Fibroblast of lung (primary cell): ENCODE measurements at regions not wholly inside any gene's neighbourhood (a gene's known extent, or its start where the extent isn't known, plus 50 kb on each side); places are given as distances from the start of the nearest gene placed in this dataset.

ENCODE experiments used
- DNase-seq, 2 donors: peaks; one replicate each; pipeline versions ENCODE4 v3.0.0 to v3.0.0-alpha.2; 2010; ENCODE audit warnings: low read depth in 2 of 2
- H2AFZ ChIP-seq: 2 replicates; pipeline ENCODE4 v1.5.1; 2012; ENCODE audit warnings: low read length, control low read depth, inconsistent platforms
- H3K27ac ChIP-seq: 2 replicates; pipeline ENCODE4 v1.5.1; 2011; ENCODE audit warnings: low read length, control low read depth; ENCODE audit not compliant: insufficient read depth
- H3K27me3 ChIP-seq: 2 replicates; pipeline ENCODE4 v1.5.1; 2011; ENCODE audit warnings: mild to moderate bottlenecking, low read length; ENCODE audit not compliant: control insufficient read depth, insufficient read depth
- H3K36me3 ChIP-seq: 2 replicates; pipeline ENCODE4 v1.5.1; 2011; ENCODE audit warnings: low read length; ENCODE audit not compliant: control insufficient read depth, insufficient read depth
- H3K4me1 ChIP-seq: 2 replicates; pipeline ENCODE4 v1.5.1; 2011; ENCODE audit warnings: low read length; ENCODE audit not compliant: control insufficient read depth, insufficient read depth; ENCODE audit errors: extremely low read depth
- H3K4me2 ChIP-seq: 2 replicates; pipeline ENCODE4 v1.5.1; 2011; ENCODE audit warnings: low read length, control low read depth; ENCODE audit not compliant: insufficient read depth; ENCODE audit errors: extremely low read depth
- H3K4me3 ChIP-seq, 4 experiments: fragments of 200-600 bp in 1 of 4; sonication (generic) in 1 of 4; replicated peaks in 1 of 4; 2 replicates each; pipeline ENCODE4 v1.5.1; 2011 to 2016; ENCODE audit warnings: low read length in 4 of 4, low read depth in 3 of 4, mild to moderate bottlenecking in 3 of 4, control low read depth in 2 of 4, inconsistent platforms in 1 of 4, mixed read lengths in 1 of 4; ENCODE audit not compliant: insufficient read depth in 1 of 4; ENCODE audit errors: control extremely low read depth in 1 of 4
- H3K79me2 ChIP-seq: 2 replicates; pipeline ENCODE4 v1.5.1; 2012; ENCODE audit warnings: mild to moderate bottlenecking, low read length, inconsistent platforms; ENCODE audit not compliant: control insufficient read depth, insufficient read depth
- H3K9ac ChIP-seq: 2 replicates; pipeline ENCODE4 v1.5.1; 2011; ENCODE audit warnings: mild to moderate bottlenecking, low read length, control low read depth; ENCODE audit not compliant: insufficient read depth
- H3K9me3 ChIP-seq: 2 replicates; pipeline ENCODE4 v1.5.1; 2012; ENCODE audit warnings: low read depth, low read length; ENCODE audit not compliant: control insufficient read depth, insufficient read depth
- H4K20me1 ChIP-seq: 2 replicates; pipeline ENCODE4 v1.5.1; 2011; ENCODE audit warnings: low read length; ENCODE audit not compliant: control insufficient read depth, insufficient read depth; ENCODE audit errors: extremely low read depth
- CTCF ChIP-seq, 2 donors: IDR thresholded peaks in 1 of 2; conservative IDR thresholded peaks in 1 of 2; 1 replicate in 1 of 2; 2 replicates in 1 of 2; pipeline ENCODE4 v1.5.1; 2011 to 2012; ENCODE audit warnings: low read length in 2 of 2, control low read depth in 1 of 2, inconsistent platforms in 1 of 2, low read depth in 1 of 2, mild to moderate bottlenecking in 1 of 2
- EZH2 ChIP-seq: IDR thresholded peaks from 2 replicates; pipeline ENCODE4 v1.5.1; 2012; ENCODE audit warnings: low read length, control low read depth, mild to moderate bottlenecking; ENCODE audit errors: missing control alignments

- Histone ChIP-seq H4K20me1 (no peaks in the 10 kb centered on the region), H3K9me3 (no peaks in the 10 kb centered on the region), H3K79me2 (no peaks in the 10 kb centered on the region), H3K4me1 (peaks cover 2% of the 10 kb centered on the region), H3K27me3 (no peaks in the 10 kb centered on the region), H3K9ac (no peak overlapping the region), H3K27ac (no peak overlapping the region), H3K4me3 (no peak overlapping the region), H3K4me2 (no peak overlapping the region), H3K36me3 (no peaks in the 10 kb centered on the region), H2AFZ (no peak overlapping the region)
- DNase-seq: no peak
- TF ChIP-seq EZH2 (no peak), CTCF (conservative IDR thresholded peaks at IDR 0.05 in 1 of 2, IDR thresholded peaks at IDR 0.05 in 1 of 2; ENCODE audit: low read depth in 1 of 2, low read length in 2 of 2) (no peak)
These were observed 228.0 kb upstream of the KIF2A start for GRCh38 chr5:62077823-62078550.

- H3K27me3 ChIP-seq: no peaks in the 10 kb centered on the region
- no peak overlapping the region for H3K4me3 ChIP-seq
- no peak overlapping the region for H3K27ac ChIP-seq
- H2AFZ ChIP-seq: no peak overlapping the region
- H3K79me2 ChIP-seq: no peaks in the 10 kb centered on the region
- no peak overlapping the region for H3K9ac ChIP-seq
- peak; percentile 58 to 76 for DNase-seq
- peaks cover 2% of the 10 kb centered on the region for H3K4me1 ChIP-seq
- no peaks in the 10 kb centered on the region for H4K20me1 ChIP-seq
- H3K9me3 ChIP-seq: no peaks in the 10 kb centered on the region
- no peaks in the 10 kb centered on the region for H3K36me3 ChIP-seq
- TF ChIP-seq EZH2: no peak
- TF ChIP-seq CTCF (conservative IDR thresholded peaks at IDR 0.05 in 1 of 2, IDR thresholded peaks at IDR 0.05 in 1 of 2; ENCODE audit: low read depth in 1 of 2, low read length in 2 of 2): no peak
- H3K4me2 ChIP-seq: peak overlapping the region; percentile 33
These were observed 223.6 kb upstream of the KIF2A start for GRCh38 chr5:62082370-62082801.

GRCh38 chr5:62083247-62083646, 222.8 kb upstream of the KIF2A start:
- no peaks in the 10 kb centered on the region for H3K9me3 ChIP-seq
- H3K4me3 ChIP-seq: no peak overlapping the region
- no peak overlapping the region for H3K4me2 ChIP-seq
- TF ChIP-seq CTCF (conservative IDR thresholded peaks at IDR 0.05 in 1 of 2, IDR thresholded peaks at IDR 0.05 in 1 of 2; ENCODE audit: low read depth in 1 of 2, low read length in 2 of 2): no peak
- TF ChIP-seq EZH2: no peak
- H3K27ac ChIP-seq: no peak overlapping the region
- peaks cover 2% of the 10 kb centered on the region for H3K4me1 ChIP-seq
- H4K20me1 ChIP-seq: no peaks in the 10 kb centered on the region
- no peaks in the 10 kb centered on the region for H3K27me3 ChIP-seq
- H3K9ac ChIP-seq: no peak overlapping the region
- no peak overlapping the region for H2AFZ ChIP-seq
- DNase-seq: peak in 1 of 2 donors; percentile 15
- H3K79me2 ChIP-seq: no peaks in the 10 kb centered on the region
- H3K36me3 ChIP-seq: no peaks in the 10 kb centered on the region
